HepG2 (cell line): ENCODE measurements at regions not wholly inside any gene's neighbourhood (a gene's known extent, or its start where the extent isn't known, plus 50 kb on each side); places are given as distances from the start of the nearest gene placed in this dataset.

Experiments used
- ARID5B ChIP-seq: IDR thresholded peaks from 2 replicates; pipeline ENCODE4 v1.4.0; 2020; ENCODE audit warnings: mild to moderate bottlenecking, missing genetic modification reagents
- ATF7 ChIP-seq, 2 experiments: fragments of 450-650 bp in 1 of 2; sonication (generic) in 1 of 2; formaldehyde crosslinking in 1 of 2; IDR thresholded peaks; 2 replicates each; pipeline versions ENCODE4 v1.4.0 to v1.6.1; 2016 to 2020; ENCODE audit warnings: antibody characterized with exemption in 1 of 2, mild to moderate bottlenecking in 1 of 2, missing genetic modification reagents in 1 of 2
- ATF7-NPFF ChIP-seq: sonication (generic); formaldehyde crosslinking; IDR thresholded peaks from 2 replicates; pipeline ENCODE4 v1.8.1; 2023; ENCODE audit warnings: mild to moderate bottlenecking, low read depth, missing genetic modification reagents, moderate library complexity
- DBP ChIP-seq: sonication (generic); formaldehyde crosslinking; IDR thresholded peaks from 2 replicates; pipeline ENCODE4 v1.4.0; 2020; ENCODE audit warnings: missing genetic modification reagents; ENCODE audit errors: not compliant biosample characterization
- FLYWCH1 ChIP-seq: sonication (generic); formaldehyde crosslinking; IDR thresholded peaks from 2 replicates; pipeline ENCODE4 v1.8.1; 2023; ENCODE audit warnings: mild to moderate bottlenecking, missing genetic modification reagents
- GATA4 ChIP-seq: sonication (generic); IDR thresholded peaks from 2 replicates; pipeline ENCODE4 v1.6.1; 2016; ENCODE audit warnings: antibody characterized with exemption, low read depth, borderline replicate concordance
- HOXD1 ChIP-seq: sonication (generic); formaldehyde crosslinking; IDR thresholded peaks from 2 replicates; pipeline ENCODE4 v1.5.0; 2020; ENCODE audit warnings: missing genetic modification reagents
- JARID2 ChIP-seq: sonication (generic); formaldehyde crosslinking; IDR thresholded peaks from 2 replicates; pipeline ENCODE4 v1.8.1; 2023; ENCODE audit warnings: missing genetic modification reagents, inconsistent platforms; ENCODE audit not compliant: insufficient replicate concordance
- MAFG ChIP-seq: sonication (generic); formaldehyde crosslinking; IDR thresholded peaks from 2 replicates; pipeline ENCODE4 v1.5.1; 2020; ENCODE audit warnings: mild to moderate bottlenecking, missing genetic modification reagents
- NR2C2 ChIP-seq: sonication (generic); formaldehyde crosslinking; IDR thresholded peaks from 2 replicates; pipeline ENCODE4 v1.4.0; 2020; ENCODE audit warnings: missing genetic modification reagents, mild to moderate bottlenecking, moderate library complexity, borderline replicate concordance
- PITX1 ChIP-seq: sonication (generic); formaldehyde crosslinking; IDR thresholded peaks from 2 replicates; pipeline ENCODE4 v1.5.1; 2020; ENCODE audit warnings: mild to moderate bottlenecking, missing genetic modification reagents
- POLR2AphosphoS5 ChIP-seq: IDR thresholded peaks from 2 replicates; pipeline ENCODE4 v1.6.1; 2012; ENCODE audit warnings: low read depth, low read length
- TARDBP ChIP-seq: sonication (generic); formaldehyde crosslinking; IDR thresholded peaks from 2 replicates; pipeline ENCODE4 v1.8.0; 2022; ENCODE audit warnings: mild to moderate bottlenecking, missing genetic modification reagents
- TRIM24 ChIP-seq: sonication (generic); formaldehyde crosslinking; IDR thresholded peaks from 2 replicates; pipeline ENCODE4 v1.8.0; 2022; ENCODE audit warnings: mild to moderate bottlenecking, missing genetic modification reagents
- ZBTB33 ChIP-seq: sonication (generic); formaldehyde crosslinking; IDR thresholded peaks from 2 replicates; pipeline ENCODE4 v1.4.0; 2020; ENCODE audit warnings: missing genetic modification reagents
- ZFP91 ChIP-seq: sonication (generic); formaldehyde crosslinking; IDR thresholded peaks from 2 replicates; pipeline ENCODE4 v1.9.0; 2022; ENCODE audit warnings: missing genetic modification reagents, mild to moderate bottlenecking, borderline replicate concordance
- ZNF292 ChIP-seq: sonication (generic); formaldehyde crosslinking; IDR thresholded peaks from 2 replicates; pipeline ENCODE4 v1.8.1; 2022; ENCODE audit warnings: mild to moderate bottlenecking, low read depth, missing genetic modification reagents, borderline replicate concordance
- ZNF350 ChIP-seq: sonication (generic); formaldehyde crosslinking; IDR thresholded peaks from 2 replicates; pipeline ENCODE4 v1.4.0; 2020; ENCODE audit warnings: mild to moderate bottlenecking, low read depth, missing genetic modification reagents, borderline replicate concordance
- ZNF720 ChIP-seq: sonication (generic); formaldehyde crosslinking; IDR thresholded peaks from 2 replicates; pipeline ENCODE4 v1.4.0; 2020; ENCODE audit warnings: missing genetic modification reagents
- ZNF784 ChIP-seq: sonication (generic); formaldehyde crosslinking; IDR thresholded peaks from 2 replicates; pipeline ENCODE4 v1.5.1; 2020; ENCODE audit warnings: missing genetic modification reagents, mild to moderate bottlenecking, borderline replicate concordance
- ZSCAN25 ChIP-seq: sonication (generic); formaldehyde crosslinking; IDR thresholded peaks from 2 replicates; pipeline ENCODE4 v1.8.0; 2022; ENCODE audit warnings: mild to moderate bottlenecking, missing genetic modification reagents

- TF ChIP-seq JARID2 (CRISPR knock-in tag), result no peak
- TF ChIP-seq FLYWCH1, result no peak
- peak; percentile 88 for TF ChIP-seq ARID5B (CRISPR knock-in tag)
- 0 out of 2 replicates have a peak, but pooled peaks have one; percentile 32 for TF ChIP-seq HOXD1
- no peak for TF ChIP-seq DBP (CRISPR knock-in tag)
- no peak for TF ChIP-seq MAFG (CRISPR knock-in tag)
- TF ChIP-seq TRIM24 (CRISPR knock-in tag), result no peak
- no peak for TF ChIP-seq NR2C2
- no peak for TF ChIP-seq ZNF720 (CRISPR knock-in tag)
- no peak for TF ChIP-seq POLR2AphosphoS5
- TF ChIP-seq ATF7 (IDR thresholded peaks at IDR 0.05), result peak; percentile 21; the same call in 1 of the 2 replicates
- TF ChIP-seq ATF7 (CRISPR knock-in tag; IDR thresholded peaks at IDR 0.05), result peak; percentile 62; the same call in 1 of the 2 replicates
- TF ChIP-seq TARDBP (CRISPR knock-in tag), result no peak
- TF ChIP-seq ZSCAN25 (CRISPR knock-in tag), result 0 out of 2 replicates have a peak, but pooled peaks have one; percentile 22
- no peak for TF ChIP-seq ZNF784
- peak; percentile 56; the same call in 1 of the 2 replicates for TF ChIP-seq ZNF292
- TF ChIP-seq ATF7-NPFF (CRISPR knock-in tag), result no peak
- peak; percentile 62; the same call in 1 of the 2 replicates for TF ChIP-seq ZFP91 (CRISPR knock-in tag)
- TF ChIP-seq ZNF350 (CRISPR knock-in tag), result 0 out of 2 replicates have a peak, but pooled peaks have one; percentile 37
- TF ChIP-seq ZBTB33 (CRISPR knock-in tag), result 0 out of 2 replicates have a peak, but pooled peaks have one; percentile 27
- TF ChIP-seq GATA4, result no peak
- peak; percentile 51; the same call in 1 of the 2 replicates for TF ChIP-seq PITX1 (CRISPR knock-in tag)
Measured at GRCh38 chr1:213393860-213394259, 342.8 kb downstream of the RPS6KC1 start (continued).
